ENCODE measurements at regions not wholly inside any gene's neighbourhood (a gene's known extent, or its start where the extent isn't known, plus 50 kb on each side); places are given as distances from the start of the nearest gene placed in this dataset.

DNA sequence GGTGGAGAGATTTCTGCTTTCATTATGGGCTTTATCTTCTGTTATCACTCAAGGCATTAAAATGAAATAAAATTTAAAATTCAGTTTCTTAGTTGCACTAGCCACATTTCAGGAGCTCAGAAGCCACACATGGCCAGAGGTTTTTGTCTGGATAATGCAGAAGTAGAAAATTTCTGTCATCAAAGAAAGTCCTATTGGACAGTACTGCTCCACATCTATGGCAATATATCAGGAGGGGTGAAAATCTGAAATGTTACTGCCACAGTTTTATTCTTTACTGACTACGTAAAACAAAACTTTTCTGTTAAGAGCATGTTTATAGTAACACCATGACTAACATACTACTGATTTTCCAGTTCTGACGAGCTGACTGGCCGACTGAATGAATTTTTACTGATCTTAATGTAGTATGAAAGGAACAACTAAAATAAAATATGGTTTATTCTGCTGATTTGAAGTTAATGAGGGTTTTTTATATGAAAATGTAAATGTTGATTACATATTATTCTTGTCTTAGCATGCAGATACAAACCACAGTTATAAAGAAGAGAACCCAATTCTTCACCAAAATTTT is 264.0 kb upstream of the HAND2 start:
- TF ChIP-seq, protein P1, sequence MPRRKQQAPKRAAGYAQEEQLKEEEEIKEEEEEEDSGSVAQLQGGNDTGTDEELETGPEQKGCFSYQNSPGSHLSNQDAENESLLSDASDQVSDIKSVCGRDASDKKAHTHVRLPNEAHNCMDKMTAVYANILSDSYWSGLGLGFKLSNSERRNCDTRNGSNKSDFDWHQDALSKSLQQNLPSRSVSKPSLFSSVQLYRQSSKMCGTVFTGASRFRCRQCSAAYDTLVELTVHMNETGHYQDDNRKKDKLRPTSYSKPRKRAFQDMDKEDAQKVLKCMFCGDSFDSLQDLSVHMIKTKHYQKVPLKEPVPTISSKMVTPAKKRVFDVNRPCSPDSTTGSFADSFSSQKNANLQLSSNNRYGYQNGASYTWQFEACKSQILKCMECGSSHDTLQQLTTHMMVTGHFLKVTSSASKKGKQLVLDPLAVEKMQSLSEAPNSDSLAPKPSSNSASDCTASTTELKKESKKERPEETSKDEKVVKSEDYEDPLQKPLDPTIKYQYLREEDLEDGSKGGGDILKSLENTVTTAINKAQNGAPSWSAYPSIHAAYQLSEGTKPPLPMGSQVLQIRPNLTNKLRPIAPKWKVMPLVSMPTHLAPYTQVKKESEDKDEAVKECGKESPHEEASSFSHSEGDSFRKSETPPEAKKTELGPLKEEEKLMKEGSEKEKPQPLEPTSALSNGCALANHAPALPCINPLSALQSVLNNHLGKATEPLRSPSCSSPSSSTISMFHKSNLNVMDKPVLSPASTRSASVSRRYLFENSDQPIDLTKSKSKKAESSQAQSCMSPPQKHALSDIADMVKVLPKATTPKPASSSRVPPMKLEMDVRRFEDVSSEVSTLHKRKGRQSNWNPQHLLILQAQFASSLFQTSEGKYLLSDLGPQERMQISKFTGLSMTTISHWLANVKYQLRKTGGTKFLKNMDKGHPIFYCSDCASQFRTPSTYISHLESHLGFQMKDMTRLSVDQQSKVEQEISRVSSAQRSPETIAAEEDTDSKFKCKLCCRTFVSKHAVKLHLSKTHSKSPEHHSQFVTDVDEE (CRISPR knock-in tag; IDR thresholded peaks at IDR 0.05): no peak
- no peak for TF ChIP-seq ZFP3 (CRISPR knock-in tag; IDR thresholded peaks at IDR 0.05)

Measured in SK-N-SH treated with all-trans-retinoic acid at 6 μM for 48 hours (cell line).